HL-60 (cell line): ENCODE measurements at regions not wholly inside any gene's neighbourhood (a gene's known extent, or its start where the extent isn't known, plus 50 kb on each side); places are given as distances from the start of the nearest gene placed in this dataset.

Experiments used
- DNase-seq, 2 experiments: peaks; one replicate each; pipeline ENCODE4 v3.0.0-alpha.2; 2010 to 2020; ENCODE audit warnings: low read depth in 1 of 2, low spot score in 1 of 2
- H3K27ac ChIP-seq: fragments of 250-450 bp; sonication (Bioruptor Pico); replicated peaks from 2 replicates; pipeline ENCODE4 v1.5.1; 2020; ENCODE audit warnings: mild to moderate bottlenecking, moderate library complexity
- H3K27me3 ChIP-seq: fragments of 250-450 bp; sonication (Bioruptor Pico); 2 replicates; pipeline ENCODE4 v1.5.1; 2021; ENCODE audit warnings: mild to moderate bottlenecking, moderate library complexity; ENCODE audit not compliant: insufficient read depth, poor library complexity, severe bottlenecking
- H3K4me3 ChIP-seq: replicated peaks from 2 replicates; pipeline ENCODE4 v1.5.1; 2011; ENCODE audit warnings: mild to moderate bottlenecking, control low read depth, low read length; ENCODE audit not compliant: insufficient read depth
- CTCF ChIP-seq: IDR thresholded peaks from one replicate; pipeline ENCODE4 v1.5.1; 2011; ENCODE audit warnings: low read length, control low read depth, inconsistent platforms; ENCODE audit not compliant: insufficient read depth
- GABPA ChIP-seq: IDR thresholded peaks from 2 replicates; pipeline ENCODE4 v1.6.1; 2012; ENCODE audit warnings: low read depth
- POLR2AphosphoS5 ChIP-seq: IDR thresholded peaks from 2 replicates; pipeline ENCODE4 v1.6.1; 2012; ENCODE audit warnings: low read depth
- REST ChIP-seq: IDR thresholded peaks from 2 replicates; pipeline ENCODE4 v1.6.1; 2012; ENCODE audit warnings: low read depth; ENCODE audit not compliant: insufficient replicate concordance
- SPI1 ChIP-seq: IDR thresholded peaks from 2 replicates; pipeline ENCODE4 v1.6.1; 2012; ENCODE audit warnings: low read depth, mild to moderate bottlenecking, borderline replicate concordance

- no peak for DNase-seq
- no peak overlapping the region for H3K27ac ChIP-seq
- no peaks in the 10 kb centered on the region for H3K27me3 ChIP-seq
- H3K4me3 ChIP-seq: no peak overlapping the region
- TF ChIP-seq SPI1 (no peak), REST (no peak), GABPA (no peak), POLR2AphosphoS5 (no peak), CTCF (no peak)
Observed at GRCh38 chr5:168156170-168156569, 135.3 kb upstream of the WWC1 start.

DNA sequence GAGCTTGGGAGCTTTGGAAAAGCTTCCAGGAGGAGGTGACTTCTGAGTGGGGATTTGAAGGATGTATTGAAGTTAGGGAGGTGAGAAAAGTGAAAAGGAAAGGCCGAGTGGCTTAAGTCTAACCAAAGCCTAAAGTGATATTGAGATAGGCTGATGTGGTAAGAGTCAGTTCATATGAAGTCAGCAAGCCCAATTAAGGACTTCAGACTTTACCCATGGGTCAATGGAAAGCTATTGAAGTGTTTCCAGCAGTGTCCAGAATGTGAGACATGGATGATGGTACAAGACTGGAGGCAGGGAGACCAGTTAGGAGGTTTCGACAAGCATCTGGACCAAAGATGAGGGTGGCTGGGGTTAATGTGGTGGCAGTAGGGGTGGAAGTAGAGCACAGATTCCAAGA lies 134.3 kb upstream of the WWC1 start:
- no peak overlapping the region for H3K27ac ChIP-seq
- TF ChIP-seq GABPA (no peak), REST (no peak), SPI1 (no peak), POLR2AphosphoS5 (no peak), CTCF (no peak)
- no peaks in the 10 kb centered on the region for H3K27me3 ChIP-seq
- no peak overlapping the region for H3K4me3 ChIP-seq
- DNase-seq: no peak

- DNase-seq: peak; percentile 47 to 60
- Histone ChIP-seq H3K27me3 (no peaks in the 10 kb centered on the region), H3K27ac (no peak overlapping the region), H3K4me3 (no peak overlapping the region)
- TF ChIP-seq CTCF (no peak), GABPA (no peak), SPI1 (no peak), POLR2AphosphoS5 (no peak), REST (no peak)
Observed at GRCh38 chr5:168159425-168159824, 132.0 kb upstream of the WWC1 start.
